ENCODE measurements at regions not wholly inside any gene's neighbourhood (a gene's known extent, or its start where the extent isn't known, plus 50 kb on each side); places are given as distances from the start of the nearest gene placed in this dataset.

- DNase-seq = no peak
Observed at GRCh38 chr20:58087562-58087858, 140.9 kb downstream of the ANKRD60 start.

- DNase-seq = peak in 1 of 2 donors; percentile 32
Observed at GRCh38 chr20:58086763-58087561, 141.5 kb downstream of the ANKRD60 start.

GRCh38 chr20:58084966-58085365 is 143.5 kb downstream of the ANKRD60 start:
- DNase-seq = no peak

- DNase-seq = no peak
Observed at GRCh38 chr20:58084566-58084965, 143.9 kb downstream of the ANKRD60 start.

GRCh38 chr20:58081846-58082245 is 146.6 kb downstream of the ANKRD60 start:
- DNase-seq = no peak

GRCh38 chr20:58078741-58079522 is 149.5 kb downstream of the ANKRD60 start:
- DNase-seq = no peak

- no peak for DNase-seq
Observed at GRCh38 chr20:58077282-58077681, 151.2 kb downstream of the ANKRD60 start.

GRCh38 chr20:58076405-58076804 is 152.0 kb downstream of the ANKRD60 start:
- no peak for DNase-seq

- DNase-seq = no peak
Observed at GRCh38 chr20:58075586-58076345, 152.7 kb downstream of the ANKRD60 start.

- no peak for DNase-seq
Observed at GRCh38 chr20:58073945-58074856, 154.3 kb downstream of the ANKRD60 start.

- no peak for DNase-seq
Observed at GRCh38 chr20:58072695-58073671, 155.5 kb downstream of the ANKRD60 start.

GRCh38 chr20:58071991-58072390 is 156.5 kb downstream of the ANKRD60 start:
- DNase-seq = no peak

- DNase-seq = no peak
Observed at GRCh38 chr20:58071298-58071697, 157.2 kb downstream of the ANKRD60 start.

GRCh38 chr20:58070664-58071196 is 157.7 kb downstream of the ANKRD60 start:
- no peak for DNase-seq

GRCh38 chr20:58069796-58070663 is 158.4 kb downstream of the ANKRD60 start:
- DNase-seq = no peak

- no peak for DNase-seq
Observed at GRCh38 chr20:58069207-58069606, 159.2 kb downstream of the ANKRD60 start.

GRCh38 chr20:58065508-58066361 is 162.7 kb downstream of the ANKRD60 start:
- no peak for DNase-seq

- no peak for DNase-seq
Observed at GRCh38 chr20:58064411-58065010, 163.9 kb downstream of the ANKRD60 start.

GRCh38 chr20:58059260-58059544 is 169.3 kb downstream of the ANKRD60 start:
- DNase-seq = no peak
